Coronary artery (tissue), 2 donors: ENCODE measurements at regions not wholly inside any gene's neighbourhood (a gene's known extent, or its start where the extent isn't known, plus 50 kb on each side); places are given as distances from the start of the nearest gene placed in this dataset.

Experiments
- DNase-seq: peaks from one replicate; pipeline ENCODE4 v3.0.0-alpha.2; 2017; ENCODE audit warnings: low spot score
- H3K27ac ChIP-seq, 2 donors: fragments of 200-600 bp; sonication (generic); one replicate each; pipeline ENCODE4 v1.5.1; 2016 to 2019
- H3K4me3 ChIP-seq: fragments of 200-600 bp; sonication (generic); 2 replicates; pipeline ENCODE4 v1.5.1; 2016; ENCODE audit warnings: mild to moderate bottlenecking, moderate library complexity
- TF ChIP-seq, protein P1 (sequence below): fragments of 200-600 bp; sonication (generic); IDR thresholded peaks from one replicate; pipeline ENCODE4 v1.5.1; 2019; ENCODE audit warnings: antibody characterized with exemption

DNA sequence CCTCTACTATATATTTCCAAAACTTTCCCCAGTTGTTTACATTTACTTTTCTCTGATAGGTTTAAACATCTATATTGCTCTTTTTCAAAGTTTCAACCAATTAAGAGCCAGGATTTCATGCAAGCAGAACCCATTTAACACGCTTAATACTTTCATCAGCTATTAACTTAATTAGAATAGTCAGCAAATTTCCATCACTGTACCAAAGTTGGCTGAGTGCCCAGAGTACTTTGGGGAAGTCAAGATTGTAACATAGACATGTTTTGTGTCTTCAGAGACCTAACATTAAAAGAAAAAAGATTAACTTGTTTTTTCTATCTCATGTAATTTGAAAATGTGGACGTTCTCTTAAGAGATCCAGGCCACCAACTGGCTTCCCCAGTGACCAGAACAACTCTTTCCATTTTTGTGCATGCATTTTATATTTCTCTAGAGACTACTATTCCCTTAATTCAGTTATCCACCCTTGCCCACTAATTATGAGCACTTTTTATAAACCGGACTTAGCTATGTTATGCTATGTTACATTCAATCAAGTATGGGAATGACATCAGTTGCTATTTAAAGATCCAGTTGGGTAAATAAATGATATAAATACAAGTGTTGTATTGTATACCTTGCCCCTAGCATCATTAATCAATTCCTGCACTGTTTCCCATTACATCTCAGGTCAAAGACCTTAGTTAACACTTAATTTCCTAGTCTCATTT, 478.1 kb upstream of the NMUR2 start:
- DNase-seq: no peak
- TF ChIP-seq, protein P1, sequence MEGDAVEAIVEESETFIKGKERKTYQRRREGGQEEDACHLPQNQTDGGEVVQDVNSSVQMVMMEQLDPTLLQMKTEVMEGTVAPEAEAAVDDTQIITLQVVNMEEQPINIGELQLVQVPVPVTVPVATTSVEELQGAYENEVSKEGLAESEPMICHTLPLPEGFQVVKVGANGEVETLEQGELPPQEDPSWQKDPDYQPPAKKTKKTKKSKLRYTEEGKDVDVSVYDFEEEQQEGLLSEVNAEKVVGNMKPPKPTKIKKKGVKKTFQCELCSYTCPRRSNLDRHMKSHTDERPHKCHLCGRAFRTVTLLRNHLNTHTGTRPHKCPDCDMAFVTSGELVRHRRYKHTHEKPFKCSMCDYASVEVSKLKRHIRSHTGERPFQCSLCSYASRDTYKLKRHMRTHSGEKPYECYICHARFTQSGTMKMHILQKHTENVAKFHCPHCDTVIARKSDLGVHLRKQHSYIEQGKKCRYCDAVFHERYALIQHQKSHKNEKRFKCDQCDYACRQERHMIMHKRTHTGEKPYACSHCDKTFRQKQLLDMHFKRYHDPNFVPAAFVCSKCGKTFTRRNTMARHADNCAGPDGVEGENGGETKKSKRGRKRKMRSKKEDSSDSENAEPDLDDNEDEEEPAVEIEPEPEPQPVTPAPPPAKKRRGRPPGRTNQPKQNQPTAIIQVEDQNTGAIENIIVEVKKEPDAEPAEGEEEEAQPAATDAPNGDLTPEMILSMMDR: no peak
- Histone ChIP-seq H3K27ac (no peak overlapping the region), H3K4me3 (no peak overlapping the region)

DNA sequence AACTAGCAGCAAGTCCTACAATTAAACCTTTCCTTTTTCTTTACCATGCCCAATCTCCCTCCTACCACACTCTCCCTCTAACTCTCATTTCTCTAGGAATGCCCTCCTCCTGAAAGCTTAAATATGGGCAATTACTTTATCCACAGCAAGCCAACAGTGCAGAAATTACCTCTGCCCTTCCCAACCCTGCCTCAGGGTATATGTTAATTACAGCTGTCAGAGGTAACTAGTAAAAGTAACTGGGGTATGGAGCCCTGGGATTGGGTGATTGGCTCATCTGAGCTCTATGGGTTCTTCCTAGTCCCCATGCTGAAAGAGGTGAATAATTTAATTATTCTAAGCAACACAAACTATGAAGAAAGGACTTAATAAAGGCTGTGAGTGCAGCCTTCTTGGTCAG, 478.9 kb upstream of the NMUR2 start:
- TF ChIP-seq, protein P1: no peak
- H3K27ac ChIP-seq: no peak overlapping the region
- no peak overlapping the region for H3K4me3 ChIP-seq
- no peak for DNase-seq

DNA sequence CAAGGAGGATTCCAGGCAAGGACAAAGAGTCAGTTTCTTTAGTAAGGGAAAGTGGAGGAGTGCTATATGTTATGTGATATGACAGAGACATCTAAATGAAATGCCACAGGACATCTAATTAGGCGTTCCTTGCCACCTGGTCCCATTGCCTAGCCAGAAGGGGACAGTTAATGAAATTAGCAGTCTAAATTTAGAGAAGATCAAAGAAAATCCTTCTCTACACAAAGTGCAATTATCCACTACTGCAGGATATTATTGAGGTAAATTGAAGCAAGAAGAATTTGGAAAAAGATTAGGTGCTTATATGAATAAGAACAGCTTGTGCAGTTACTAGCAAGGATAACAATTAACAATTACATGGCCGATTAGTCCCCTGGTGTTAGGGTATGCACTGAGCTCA, 495.3 kb upstream of the NMUR2 start:
- H3K4me3 ChIP-seq: no peak overlapping the region
- H3K27ac ChIP-seq: no peak overlapping the region
- TF ChIP-seq, protein P1: no peak
- DNase-seq: no peak

DNA sequence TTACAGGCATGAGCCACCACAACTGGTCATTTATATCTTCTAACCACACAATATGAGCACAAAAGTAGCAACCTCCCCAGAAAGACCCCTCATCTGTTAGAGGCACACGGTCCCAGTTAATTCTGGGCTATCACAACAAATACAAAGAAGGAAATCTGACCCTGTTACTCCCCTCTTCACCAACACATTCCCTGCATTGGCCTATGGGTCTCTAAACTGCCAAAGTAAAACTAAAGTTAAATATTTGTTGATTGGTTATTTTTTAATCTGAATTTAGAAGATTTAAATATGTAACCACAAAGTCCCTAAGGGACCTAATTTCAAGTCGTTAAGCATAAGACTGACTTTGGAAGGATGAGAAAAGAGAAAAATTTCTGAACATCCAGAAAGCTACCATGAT, 496.7 kb upstream of the NMUR2 start:
- TF ChIP-seq, protein P1: no peak
- DNase-seq: no peak
- Histone ChIP-seq H3K27ac (no peak overlapping the region), H3K4me3 (no peak overlapping the region)

DNA sequence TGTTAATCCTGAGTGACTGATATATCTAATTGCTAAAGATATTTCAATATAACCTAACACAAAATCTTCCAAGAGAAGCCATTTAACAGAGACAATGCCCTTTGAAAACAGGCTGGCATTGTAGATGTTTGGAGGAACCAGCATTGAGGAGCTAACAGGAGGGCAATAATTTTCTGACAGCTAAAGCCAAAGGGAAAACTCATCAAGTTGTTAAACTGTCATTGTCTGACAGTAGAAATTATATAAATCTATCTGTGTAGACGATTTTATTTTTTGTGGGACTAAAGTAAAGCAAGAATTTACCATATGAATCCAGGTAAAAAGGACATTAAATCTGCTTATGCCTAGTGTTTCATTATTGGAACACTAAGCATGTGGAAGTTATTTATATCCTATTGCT, 500.2 kb upstream of the NMUR2 start:
- TF ChIP-seq, protein P1: no peak
- DNase-seq: no peak
- no peak overlapping the region for H3K4me3 ChIP-seq
- no peak overlapping the region for H3K27ac ChIP-seq

DNA sequence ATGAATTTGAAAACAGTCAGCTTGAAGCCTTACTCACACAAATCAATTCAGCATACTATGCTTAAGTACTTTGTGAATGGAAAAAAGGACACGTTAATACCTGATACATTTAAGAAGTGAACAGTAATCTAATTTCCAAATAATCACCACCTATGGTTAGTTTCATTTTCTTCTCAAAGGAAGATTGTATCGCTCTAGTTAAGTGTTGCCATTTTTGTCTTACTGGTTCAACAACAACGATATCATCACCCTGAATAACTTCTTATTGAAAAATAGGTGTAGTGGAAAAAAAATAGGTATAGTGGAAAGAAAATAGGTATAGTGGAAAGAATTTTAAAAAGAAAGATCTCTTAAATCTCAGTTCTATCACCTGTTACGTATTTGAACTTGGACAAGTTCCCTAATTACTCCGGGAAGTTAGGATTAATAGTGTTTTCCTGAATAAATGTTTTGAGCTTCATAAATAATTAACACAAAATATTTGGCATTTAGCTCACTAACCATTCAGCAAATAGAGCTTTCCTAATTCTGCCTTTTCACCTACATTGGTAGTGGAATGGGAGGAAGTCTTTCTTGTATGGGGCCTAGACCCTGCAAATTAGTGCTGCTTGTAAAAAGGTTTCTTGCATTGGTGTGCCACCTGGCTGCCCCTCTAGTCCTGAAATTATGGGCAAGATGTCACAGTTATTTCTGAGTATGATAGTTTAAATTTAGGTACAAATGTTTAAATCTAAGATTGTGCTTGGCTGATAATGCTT, 502.6 kb upstream of the NMUR2 start:
- DNase-seq: no peak
- TF ChIP-seq, protein P1: no peak
- H3K4me3 ChIP-seq: no peak overlapping the region
- no peak overlapping the region for H3K27ac ChIP-seq

DNA sequence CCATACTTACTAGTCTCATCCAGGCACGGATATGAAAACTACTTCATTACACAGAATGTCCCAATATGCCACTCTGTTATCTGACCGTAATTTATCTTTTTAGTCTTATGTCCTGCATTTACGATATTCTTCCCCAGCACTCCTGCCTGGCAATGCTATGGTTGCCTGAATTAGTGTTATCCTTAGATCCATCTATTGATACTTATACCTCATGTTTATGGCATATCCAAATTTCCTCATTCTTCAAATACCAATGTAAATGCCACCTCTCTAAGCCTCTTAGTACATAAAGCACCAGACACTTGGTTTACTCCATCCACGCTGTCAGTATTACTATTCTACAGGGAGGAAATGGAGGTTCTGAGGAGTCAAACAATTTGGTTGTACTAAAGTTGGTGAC, 507.8 kb upstream of the NMUR2 start:
- TF ChIP-seq, protein P1: no peak
- Histone ChIP-seq H3K27ac (no peak overlapping the region), H3K4me3 (no peak overlapping the region)
- DNase-seq: no peak
